Gastroesophageal sphincter (tissue), 3 donors: ENCODE measurements at regions not wholly inside any gene's neighbourhood (a gene's known extent, or its start where the extent isn't known, plus 50 kb on each side); places are given as distances from the start of the nearest gene placed in this dataset.

Source experiments
- POLR2A ChIP-seq, 2 donors: fragments of 450-650 bp; IDR thresholded peaks; one replicate each; pipeline ENCODE4 v1.6.1; 2017; ENCODE audit warnings: antibody characterized with exemption in 2 of 2, mild to moderate bottlenecking in 2 of 2, moderate library complexity in 1 of 2
- TF ChIP-seq, protein P1 (sequence below), 4 experiments: fragments of 200-600 bp in 2 of 4; fragments of 450-650 bp in 2 of 4; sonication (generic) in 1 of 4; IDR thresholded peaks; one replicate each; pipeline ENCODE4 v1.5.1; 2017 to 2019; ENCODE audit warnings: antibody characterized with exemption in 4 of 4, mild to moderate bottlenecking in 2 of 4, moderate library complexity in 2 of 4

DNA sequence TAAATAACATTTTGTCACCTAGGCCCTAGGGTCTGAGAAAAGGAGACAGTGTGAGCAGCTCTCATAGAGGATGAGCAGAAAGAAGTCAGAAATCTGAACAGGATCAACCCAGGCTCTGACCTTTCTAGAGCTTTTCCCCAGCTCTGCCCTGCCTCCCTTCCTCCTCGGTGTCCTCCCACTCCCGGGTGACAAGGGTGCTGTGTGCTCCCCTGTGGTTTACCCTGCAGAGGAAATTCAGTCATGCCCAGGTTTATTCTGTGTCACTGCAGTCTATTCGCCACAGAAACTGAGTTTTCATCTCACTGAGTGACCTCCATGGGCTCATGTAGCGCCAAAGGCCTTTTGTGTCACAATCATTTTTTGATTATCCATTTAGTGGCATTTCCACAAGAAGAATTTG, 76.6 kb downstream of the IL12A start:
- TF ChIP-seq, protein P1, sequence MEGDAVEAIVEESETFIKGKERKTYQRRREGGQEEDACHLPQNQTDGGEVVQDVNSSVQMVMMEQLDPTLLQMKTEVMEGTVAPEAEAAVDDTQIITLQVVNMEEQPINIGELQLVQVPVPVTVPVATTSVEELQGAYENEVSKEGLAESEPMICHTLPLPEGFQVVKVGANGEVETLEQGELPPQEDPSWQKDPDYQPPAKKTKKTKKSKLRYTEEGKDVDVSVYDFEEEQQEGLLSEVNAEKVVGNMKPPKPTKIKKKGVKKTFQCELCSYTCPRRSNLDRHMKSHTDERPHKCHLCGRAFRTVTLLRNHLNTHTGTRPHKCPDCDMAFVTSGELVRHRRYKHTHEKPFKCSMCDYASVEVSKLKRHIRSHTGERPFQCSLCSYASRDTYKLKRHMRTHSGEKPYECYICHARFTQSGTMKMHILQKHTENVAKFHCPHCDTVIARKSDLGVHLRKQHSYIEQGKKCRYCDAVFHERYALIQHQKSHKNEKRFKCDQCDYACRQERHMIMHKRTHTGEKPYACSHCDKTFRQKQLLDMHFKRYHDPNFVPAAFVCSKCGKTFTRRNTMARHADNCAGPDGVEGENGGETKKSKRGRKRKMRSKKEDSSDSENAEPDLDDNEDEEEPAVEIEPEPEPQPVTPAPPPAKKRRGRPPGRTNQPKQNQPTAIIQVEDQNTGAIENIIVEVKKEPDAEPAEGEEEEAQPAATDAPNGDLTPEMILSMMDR (IDR thresholded peaks at IDR 0.05), result no peak
- no peak for TF ChIP-seq POLR2A (IDR thresholded peaks at IDR 0.05)
